ENCODE measurements at regions not wholly inside any gene's neighbourhood (a gene's known extent, or its start where the extent isn't known, plus 50 kb on each side); places are given as distances from the start of the nearest gene placed in this dataset.
"Not testable (repeated sequence)": the region's sequence is repeated elsewhere in the genome, so short reads cannot be mapped to it uniquely, and the experiment has no call there.

DNA sequence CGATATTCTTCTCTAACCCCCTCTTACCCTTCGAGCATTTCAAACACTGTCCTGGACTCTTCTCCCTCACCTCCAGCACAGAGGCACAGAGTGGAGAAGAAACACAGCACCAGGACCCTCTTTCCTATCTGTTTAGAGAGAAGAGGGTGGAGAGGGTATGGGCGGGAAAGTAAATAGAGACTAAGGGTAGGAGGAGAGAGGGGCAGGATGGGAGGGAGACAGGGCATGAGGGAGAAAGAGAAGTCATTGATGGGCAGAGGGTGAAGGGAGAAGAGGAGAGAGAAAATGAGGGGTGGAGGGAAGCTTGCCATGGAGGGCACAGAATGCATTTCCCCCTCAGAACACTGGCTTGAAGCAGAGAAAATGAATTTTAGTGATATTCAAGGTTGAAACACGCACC is 543.9 kb upstream of the B3GAT1 start:
- TF ChIP-seq CTCF, POLR2A (IDR thresholded peaks at IDR 0.05): not testable (repeated sequence)

All from adrenal gland (tissue), 5 donors.